ENCODE measurements at regions not wholly inside any gene's neighbourhood (a gene's known extent, or its start where the extent isn't known, plus 50 kb on each side); places are given as distances from the start of the nearest gene placed in this dataset.

DNA sequence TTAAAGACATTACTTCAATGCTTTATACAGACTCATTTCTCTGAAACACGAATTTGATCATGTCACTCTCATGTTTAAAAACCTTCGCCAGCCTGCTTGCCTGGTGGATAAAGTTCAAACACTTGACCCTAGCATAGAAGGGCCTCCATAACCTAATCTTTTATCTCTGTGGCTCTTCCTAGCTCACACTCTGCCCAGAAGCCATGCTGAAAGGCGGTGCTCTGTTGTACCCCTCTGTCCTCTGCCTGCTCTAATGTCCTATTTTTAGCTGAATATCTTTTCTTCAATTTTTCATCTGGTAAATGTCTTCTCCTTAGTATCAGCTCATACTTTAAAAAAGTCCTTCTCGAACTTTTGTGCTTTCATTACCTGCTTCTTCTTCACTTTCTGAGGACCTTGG is 302.6 kb upstream of the BOD1L1 start:
- Histone ChIP-seq H3K4me2 (ENCODE audit: insufficient read depth in 1 of 2, low read depth in 2 of 2, low read length in 2 of 2) (no peak overlapping the region), H3K27ac (ENCODE audit: low read depth, low read length) (no peak overlapping the region), H3K4ac (replicated peaks; ENCODE audit: insufficient read length, low read depth, low read length) (no peak overlapping the region), H3K9me3 (ENCODE audit: insufficient read depth in 2 of 2, low read depth in 1 of 2, low read length in 1 of 2) (no peaks in the 10 kb centered on the region), H3K23ac (ENCODE audit: insufficient read length) (no peak overlapping the region), H4K20me1 (replicated peaks in 1 of 2; ENCODE audit: control insufficient read depth in 1 of 2, insufficient read depth in 2 of 2, low read length in 2 of 2) (no peaks in the 10 kb centered on the region), H2BK12ac (ENCODE audit: low read depth, low read length) (no peak overlapping the region), H3K27me3 (replicated peaks in 1 of 4; ENCODE audit: control insufficient read depth in 3 of 4, extremely low read depth in 1 of 4, insufficient read depth in 3 of 4, low read length in 3 of 4) (no peaks in the 10 kb centered on the region), H3K9ac (replicated peaks in 1 of 4; ENCODE audit: extremely low read depth in 1 of 4, low read depth in 3 of 4, low read length in 3 of 4) (no peak overlapping the region), H3K4me1 (replicated peaks in 1 of 4; ENCODE audit: control insufficient read depth in 3 of 4, insufficient read depth in 4 of 4, low read length in 3 of 4) (no peaks in the 10 kb centered on the region), H3K4me3 (ENCODE audit: extremely low read depth in 1 of 4, insufficient read depth in 2 of 4, low read depth in 3 of 4, low read length in 4 of 4) (no peak overlapping the region), H4K91ac (replicated peaks; ENCODE audit: insufficient read length, low read length) (no peak overlapping the region), H2BK120ac (replicated peaks; ENCODE audit: low read depth, low read length) (no peak overlapping the region), H2BK15ac (ENCODE audit: low read length) (no peak overlapping the region), H3K79me2 (ENCODE audit: control insufficient read depth in 1 of 2, insufficient read depth in 2 of 2, low read length in 2 of 2) (no peaks in the 10 kb centered on the region), H3K23me2 (ENCODE audit: low read depth, low read length) (no peaks in the 10 kb centered on the region), H4K8ac (ENCODE audit: extremely low read depth, insufficient read depth, low read length) (no peak overlapping the region), H3K79me1 (ENCODE audit: low read depth, low read length) (no peaks in the 10 kb centered on the region), H4K5ac (ENCODE audit: insufficient read length, low read depth, low read length) (no peak overlapping the region), H2AFZ (ENCODE audit: low read length) (no peak overlapping the region), H3K14ac (ENCODE audit: insufficient read length) (no peak overlapping the region), H2BK5ac (ENCODE audit: low read depth, low read length) (no peak overlapping the region), H2BK20ac (ENCODE audit: low read length) (no peak overlapping the region), H3K36me3 (ENCODE audit: control insufficient read depth in 2 of 4, insufficient read depth in 4 of 4, low read length in 3 of 4) (no peaks in the 10 kb centered on the region), H3K56ac (replicated peaks; ENCODE audit: insufficient read length, low read depth, low read length) (no peak overlapping the region), H2AK5ac (ENCODE audit: low read depth, low read length) (no peak overlapping the region), H3K18ac (ENCODE audit: extremely low read depth, low read length) (no peak overlapping the region)
- ChIA-PET CTCF (ENCODE audit: partially characterized antibody) (no interaction called here), POLR2A (ENCODE audit: partially characterized antibody) (no interaction called here)
- DNase-seq (ENCODE audit: low read depth in 1 of 2, low spot score in 2 of 2): no peak
- FAIRE-seq: no peak
- 93% methylated on average over 4 of the region's 4 CpGs; no CpG with 5 or more reads in 1 of the 2 experiments for WGBS, 2 experiments (ENCODE audit: extremely low coverage in 1 of 2, insufficient coverage in 1 of 2, insufficient read length in 1 of 2, insufficient replicate concordance in 2 of 2, low coverage in 1 of 2, low lambda C conversion rate in 2 of 2, missing lambda C conversion rate in 1 of 2)
- no peak for TF ChIP-seq SP1 (IDR thresholded peaks at IDR 0.05; ENCODE audit: low read depth, low read length)
- TF ChIP-seq KDM1A (IDR thresholded peaks at IDR 0.05; ENCODE audit: borderline replicate concordance, low read length): no peak
- TF ChIP-seq, protein P1, sequence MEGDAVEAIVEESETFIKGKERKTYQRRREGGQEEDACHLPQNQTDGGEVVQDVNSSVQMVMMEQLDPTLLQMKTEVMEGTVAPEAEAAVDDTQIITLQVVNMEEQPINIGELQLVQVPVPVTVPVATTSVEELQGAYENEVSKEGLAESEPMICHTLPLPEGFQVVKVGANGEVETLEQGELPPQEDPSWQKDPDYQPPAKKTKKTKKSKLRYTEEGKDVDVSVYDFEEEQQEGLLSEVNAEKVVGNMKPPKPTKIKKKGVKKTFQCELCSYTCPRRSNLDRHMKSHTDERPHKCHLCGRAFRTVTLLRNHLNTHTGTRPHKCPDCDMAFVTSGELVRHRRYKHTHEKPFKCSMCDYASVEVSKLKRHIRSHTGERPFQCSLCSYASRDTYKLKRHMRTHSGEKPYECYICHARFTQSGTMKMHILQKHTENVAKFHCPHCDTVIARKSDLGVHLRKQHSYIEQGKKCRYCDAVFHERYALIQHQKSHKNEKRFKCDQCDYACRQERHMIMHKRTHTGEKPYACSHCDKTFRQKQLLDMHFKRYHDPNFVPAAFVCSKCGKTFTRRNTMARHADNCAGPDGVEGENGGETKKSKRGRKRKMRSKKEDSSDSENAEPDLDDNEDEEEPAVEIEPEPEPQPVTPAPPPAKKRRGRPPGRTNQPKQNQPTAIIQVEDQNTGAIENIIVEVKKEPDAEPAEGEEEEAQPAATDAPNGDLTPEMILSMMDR (IDR thresholded peaks at IDR 0.05; ENCODE audit: control extremely low read depth in 1 of 3, insufficient read depth in 1 of 3, low read depth in 1 of 3, low read length in 3 of 3): no peak
- TF ChIP-seq FOSL1 (IDR thresholded peaks at IDR 0.05; ENCODE audit: insufficient read depth, low read depth, low read length): no peak
- no peak for TF ChIP-seq RAD21 (IDR thresholded peaks at IDR 0.05 in 1 of 2, conservative IDR thresholded peaks at IDR 0.05 in 1 of 2; ENCODE audit: low read depth in 2 of 2, low read length in 2 of 2)
- TF ChIP-seq RBBP5 (IDR thresholded peaks at IDR 0.05; ENCODE audit: borderline replicate concordance, low read depth, low read length): no peak
- TF ChIP-seq POLR2A (IDR thresholded peaks at IDR 0.05; ENCODE audit: control extremely low read depth in 1 of 2, low read depth in 2 of 2, low read length in 2 of 2): no peak
- no peak for TF ChIP-seq SIRT6 (IDR thresholded peaks at IDR 0.05; ENCODE audit: low read length)
- no peak for TF ChIP-seq PHF8 (conservative IDR thresholded peaks at IDR 0.05; ENCODE audit: low read depth, low read length)

All from H1 (cell line).